OCI-LY3 (cell line): ENCODE measurements at regions not wholly inside any gene's neighbourhood (a gene's known extent, or its start where the extent isn't known, plus 50 kb on each side); places are given as distances from the start of the nearest gene placed in this dataset.

ENCODE experiments used
- H2AFZ ChIP-seq: fragments of 200-600, 300-600 bp; shearing (Covaris generic); 2 replicates; pipeline ENCODE4 v1.6.0; 2014; ENCODE audit warnings: antibody characterized with exemption, low read depth, low read length
- H3K27ac ChIP-seq: fragments of 200-600, 300-600 bp; sonication (generic); 2 replicates; pipeline ENCODE4 v1.5.1; 2014; ENCODE audit warnings: mild to moderate bottlenecking, low read length, moderate library complexity, mixed read lengths
- H3K27me3 ChIP-seq: fragments of 200-600, 300-600 bp; sonication (generic); 2 replicates; pipeline ENCODE4 v1.6.1; 2014; ENCODE audit warnings: low read depth, low read length, mixed read lengths
- H3K36me3 ChIP-seq: fragments of 200-600, 300-600 bp; sonication (generic); replicated peaks from 2 replicates; pipeline ENCODE3; 2014; ENCODE audit warnings: low read depth, low read length, mixed read lengths
- H3K4me1 ChIP-seq: fragments of 300-600, 200-600 bp; sonication (generic); 2 replicates; pipeline ENCODE4 v1.6.1; 2014; ENCODE audit warnings: low read length, mixed read lengths
- H3K4me2 ChIP-seq: fragments of 200-600, 300-600 bp; sonication (generic); 2 replicates; pipeline ENCODE4 v1.6.1; 2014; ENCODE audit warnings: low read length, mixed read lengths
- H3K4me3 ChIP-seq: fragments of 300-600, 200-600 bp; sonication (generic); 2 replicates; pipeline ENCODE4 v1.5.1; 2014; ENCODE audit warnings: antibody characterized with exemption, mild to moderate bottlenecking, low read length, moderate library complexity
- H3K79me2 ChIP-seq: fragments of 300-600, 200-600 bp; shearing (Covaris generic); 2 replicates; pipeline ENCODE4 v1.6.1; 2014; ENCODE audit warnings: mild to moderate bottlenecking, low read length, mixed read lengths
- H3K9ac ChIP-seq: fragments of 300-600, 200-600 bp; shearing (Covaris generic); 2 replicates; pipeline ENCODE4 v1.6.0; 2014; ENCODE audit warnings: mild to moderate bottlenecking, low read length, moderate library complexity
- H3K9me3 ChIP-seq: fragments of 200-600, 300-600 bp; shearing (Covaris generic); 2 replicates; pipeline ENCODE4 v1.6.1; 2014; ENCODE audit warnings: low read length, mixed read lengths; ENCODE audit not compliant: insufficient read depth
- H4K20me1 ChIP-seq: fragments of 200-600, 300-600 bp; sonication (generic); 2 replicates; pipeline ENCODE4 v1.6.1; 2016; ENCODE audit warnings: low read length, mixed read lengths; ENCODE audit not compliant: insufficient read depth
- CTCF ChIP-seq: fragments of 200-600, 300-600 bp; sonication (generic); IDR thresholded peaks from 2 replicates; pipeline ENCODE4 v1.5.1; 2014; ENCODE audit warnings: antibody characterized with exemption, low read length, low read depth
- EZH2phosphoT487 ChIP-seq: fragments of 200-600 bp; shearing (Covaris generic); IDR thresholded peaks from 2 replicates; pipeline ENCODE4 v1.6.1; 2018; ENCODE audit warnings: antibody characterized with exemption, mixed run types, low read depth

GRCh38 chr6:88513920-88514319 lies 347.8 kb upstream of the CNR1 start:
- H3K4me2 ChIP-seq: no peak overlapping the region
- TF ChIP-seq EZH2phosphoT487 (no peak), CTCF (peak; percentile 26; the same call in 1 of the 2 replicates)
- H3K36me3 ChIP-seq: no peaks in the 10 kb centered on the region
- H3K79me2 ChIP-seq: no peaks in the 10 kb centered on the region
- H3K4me3 ChIP-seq: no peak overlapping the region
- no peak overlapping the region for H2AFZ ChIP-seq
- H4K20me1 ChIP-seq: no peaks in the 10 kb centered on the region
- no peaks in the 10 kb centered on the region for H3K9me3 ChIP-seq
- H3K27ac ChIP-seq: no peak overlapping the region
- H3K9ac ChIP-seq: no peak overlapping the region
- H3K27me3 ChIP-seq: no peaks in the 10 kb centered on the region
- no peaks in the 10 kb centered on the region for H3K4me1 ChIP-seq

GRCh38 chr6:88513471-88513870 lies 347.3 kb upstream of the CNR1 start:
- H3K9ac ChIP-seq: no peak overlapping the region
- H3K9me3 ChIP-seq: no peaks in the 10 kb centered on the region
- TF ChIP-seq CTCF (no peak), EZH2phosphoT487 (no peak)
- no peaks in the 10 kb centered on the region for H3K4me1 ChIP-seq
- no peak overlapping the region for H3K27ac ChIP-seq
- H2AFZ ChIP-seq: no peak overlapping the region
- H3K36me3 ChIP-seq: no peaks in the 10 kb centered on the region
- H3K4me2 ChIP-seq: no peak overlapping the region
- no peaks in the 10 kb centered on the region for H3K27me3 ChIP-seq
- no peaks in the 10 kb centered on the region for H3K79me2 ChIP-seq
- no peak overlapping the region for H3K4me3 ChIP-seq
- no peaks in the 10 kb centered on the region for H4K20me1 ChIP-seq

GRCh38 chr6:88512951-88513350 lies 346.8 kb upstream of the CNR1 start:
- no peaks in the 10 kb centered on the region for H3K36me3 ChIP-seq
- no peak overlapping the region for H3K4me2 ChIP-seq
- TF ChIP-seq CTCF: no peak
- TF ChIP-seq EZH2phosphoT487: no peak
- H4K20me1 ChIP-seq: no peaks in the 10 kb centered on the region
- no peak overlapping the region for H3K9ac ChIP-seq
- H3K27ac ChIP-seq: no peak overlapping the region
- H3K4me3 ChIP-seq: no peak overlapping the region
- no peaks in the 10 kb centered on the region for H3K79me2 ChIP-seq
- no peaks in the 10 kb centered on the region for H3K9me3 ChIP-seq
- no peaks in the 10 kb centered on the region for H3K4me1 ChIP-seq
- no peaks in the 10 kb centered on the region for H3K27me3 ChIP-seq
- H2AFZ ChIP-seq: no peak overlapping the region

GRCh38 chr6:88502391-88502790 lies 336.2 kb upstream of the CNR1 start:
- no peaks in the 10 kb centered on the region for H3K79me2 ChIP-seq
- peaks cover 18% of the 10 kb centered on the region for H3K4me1 ChIP-seq
- H3K4me2 ChIP-seq: no peak overlapping the region
- no peaks in the 10 kb centered on the region for H4K20me1 ChIP-seq
- TF ChIP-seq CTCF (no peak), EZH2phosphoT487 (no peak)
- H3K27ac ChIP-seq: no peak overlapping the region
- H3K36me3 ChIP-seq: peaks cover 3% of the 10 kb centered on the region
- no peak overlapping the region for H3K9ac ChIP-seq
- peaks cover 3% of the 10 kb centered on the region; the same call in 1 of the 2 replicates for H3K9me3 ChIP-seq
- no peak overlapping the region for H2AFZ ChIP-seq
- H3K27me3 ChIP-seq: no peaks in the 10 kb centered on the region
- H3K4me3 ChIP-seq: no peak overlapping the region
